ENCODE measurements at regions not wholly inside any gene's neighbourhood (a gene's known extent, or its start where the extent isn't known, plus 50 kb on each side); places are given as distances from the start of the nearest gene placed in this dataset.

DNA sequence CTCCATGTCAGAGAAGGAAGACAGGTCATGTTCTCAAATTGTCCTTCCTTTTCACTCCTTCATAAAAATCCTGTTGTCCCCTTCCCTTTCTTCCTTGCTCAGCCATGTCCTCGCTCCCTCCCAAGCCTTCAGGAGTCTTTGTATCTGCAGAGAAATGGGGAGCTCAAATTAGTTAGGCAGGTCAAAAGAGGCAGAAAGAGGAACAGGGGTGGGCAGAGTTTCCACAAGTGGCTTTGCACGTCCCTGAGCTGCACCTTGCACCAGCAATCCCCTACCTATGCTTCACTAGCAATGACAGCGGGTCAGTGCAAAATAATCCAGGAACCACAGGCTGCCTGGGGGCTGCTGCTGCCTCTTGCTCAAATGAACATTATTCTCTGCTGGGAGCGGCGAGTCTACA, 152.1 kb upstream of the ITGA6 start:
- TF ChIP-seq, protein P1, sequence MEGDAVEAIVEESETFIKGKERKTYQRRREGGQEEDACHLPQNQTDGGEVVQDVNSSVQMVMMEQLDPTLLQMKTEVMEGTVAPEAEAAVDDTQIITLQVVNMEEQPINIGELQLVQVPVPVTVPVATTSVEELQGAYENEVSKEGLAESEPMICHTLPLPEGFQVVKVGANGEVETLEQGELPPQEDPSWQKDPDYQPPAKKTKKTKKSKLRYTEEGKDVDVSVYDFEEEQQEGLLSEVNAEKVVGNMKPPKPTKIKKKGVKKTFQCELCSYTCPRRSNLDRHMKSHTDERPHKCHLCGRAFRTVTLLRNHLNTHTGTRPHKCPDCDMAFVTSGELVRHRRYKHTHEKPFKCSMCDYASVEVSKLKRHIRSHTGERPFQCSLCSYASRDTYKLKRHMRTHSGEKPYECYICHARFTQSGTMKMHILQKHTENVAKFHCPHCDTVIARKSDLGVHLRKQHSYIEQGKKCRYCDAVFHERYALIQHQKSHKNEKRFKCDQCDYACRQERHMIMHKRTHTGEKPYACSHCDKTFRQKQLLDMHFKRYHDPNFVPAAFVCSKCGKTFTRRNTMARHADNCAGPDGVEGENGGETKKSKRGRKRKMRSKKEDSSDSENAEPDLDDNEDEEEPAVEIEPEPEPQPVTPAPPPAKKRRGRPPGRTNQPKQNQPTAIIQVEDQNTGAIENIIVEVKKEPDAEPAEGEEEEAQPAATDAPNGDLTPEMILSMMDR (conservative IDR thresholded peaks at IDR 0.05 in 1 of 2, IDR thresholded peaks at IDR 0.05 in 1 of 2; ENCODE audit: extremely low read depth in 1 of 2, insufficient read depth in 1 of 2, low read depth in 1 of 2, low read length in 2 of 2), result no peak
- no peak for TF ChIP-seq EZH2 (IDR thresholded peaks at IDR 0.05; ENCODE audit: borderline replicate concordance, low read length)
